Activated T-cell treated with anti-CD3 and anti-CD28 coated beads for 4 hours (primary cell): ENCODE measurements at regions not wholly inside any gene's neighbourhood (a gene's known extent, or its start where the extent isn't known, plus 50 kb on each side); places are given as distances from the start of the nearest gene placed in this dataset.

ENCODE experiments used
- DNase-seq: peaks from one replicate; pipeline ENCODE4 v3.0.0-alpha.2; 2020

- no peak for DNase-seq
Measured at GRCh38 chr2:37425408-37425807, 81.0 kb downstream of the QPCT start.

- no peak for DNase-seq
Measured at GRCh38 chr2:37427241-37427640, 82.8 kb downstream of the QPCT start.

GRCh38 chr2:37436323-37436722 is 91.9 kb downstream of the QPCT start:
- no peak for DNase-seq

GRCh38 chr2:37439131-37439642 is 94.8 kb downstream of the QPCT start:
- DNase-seq: no peak

- no peak for DNase-seq
Measured at GRCh38 chr2:37441055-37441454, 96.6 kb downstream of the QPCT start.

GRCh38 chr2:37443082-37443481 is 98.7 kb downstream of the QPCT start:
- no peak for DNase-seq

- DNase-seq: no peak
Measured at GRCh38 chr2:37447446-37447845, 103.0 kb downstream of the QPCT start.

GRCh38 chr2:37448342-37449120 is 104.1 kb downstream of the QPCT start:
- no peak for DNase-seq

- no peak for DNase-seq
Measured at GRCh38 chr2:37449761-37450296, 105.4 kb downstream of the QPCT start.

GRCh38 chr2:37453027-37453426 is 108.6 kb downstream of the QPCT start:
- no peak for DNase-seq

GRCh38 chr2:37454851-37455762 is 110.7 kb downstream of the QPCT start:
- no peak for DNase-seq

- DNase-seq: no peak
Measured at GRCh38 chr2:37456479-37456878, 112.0 kb downstream of the QPCT start.

GRCh38 chr2:37457401-37457901 is 113.0 kb downstream of the QPCT start:
- no peak for DNase-seq

GRCh38 chr2:37458133-37458532 is 113.7 kb downstream of the QPCT start:
- no peak for DNase-seq

- DNase-seq: no peak
Measured at GRCh38 chr2:37459095-37459981, 114.9 kb downstream of the QPCT start.

GRCh38 chr2:37460896-37461229 is 116.4 kb downstream of the QPCT start:
- DNase-seq: no peak

GRCh38 chr2:37464067-37464466 is 119.6 kb downstream of the QPCT start:
- DNase-seq: no peak

GRCh38 chr2:37466533-37467222 is 122.2 kb downstream of the QPCT start:
- DNase-seq: no peak

GRCh38 chr2:37468170-37468569 is 123.7 kb downstream of the QPCT start:
- no peak for DNase-seq

- DNase-seq: no peak
Measured at GRCh38 chr2:37469126-37469525, 124.7 kb downstream of the QPCT start.

GRCh38 chr2:37471104-37471503 is 126.7 kb downstream of the QPCT start:
- DNase-seq: no peak

GRCh38 chr2:37471994-37472393 is 127.6 kb downstream of the QPCT start:
- no peak for DNase-seq
